GM21390 (cell line): ENCODE measurements at regions not wholly inside any gene's neighbourhood (a gene's known extent, or its start where the extent isn't known, plus 50 kb on each side); places are given as distances from the start of the nearest gene placed in this dataset.
"Not testable (repeated sequence)": the region's sequence is repeated elsewhere in the genome, so short reads cannot be mapped to it uniquely, and the experiment has no call there.

Experiments used
- ATAC-seq: cut with Tn5 transposase; IDR thresholded peaks from one replicate; pipeline ENCODE4 v1.9.1; 2021; ENCODE audit not compliant: unreplicated experiment

- ATAC-seq, result no peak
Measured at GRCh38 chr11:23729088-23729487, 767.8 kb upstream of the LUZP2 start.

GRCh38 chr11:23730307-23730998, 766.4 kb upstream of the LUZP2 start:
- ATAC-seq, result no peak

- ATAC-seq, result no peak
Measured at GRCh38 chr11:23732026-23732425, 764.8 kb upstream of the LUZP2 start.

- no peak for ATAC-seq
Measured at GRCh38 chr11:23746896-23747295, 750.0 kb upstream of the LUZP2 start.

- no peak for ATAC-seq
Measured at GRCh38 chr11:23749762-23750430, 747.0 kb upstream of the LUZP2 start.

- ATAC-seq, result no peak
Measured at GRCh38 chr11:23751280-23751679, 745.6 kb upstream of the LUZP2 start.

GRCh38 chr11:23755076-23755475, 741.8 kb upstream of the LUZP2 start:
- ATAC-seq, result no peak

GRCh38 chr11:23755769-23756168, 741.1 kb upstream of the LUZP2 start:
- ATAC-seq, result no peak

GRCh38 chr11:23759489-23759888, 737.4 kb upstream of the LUZP2 start:
- no peak for ATAC-seq

GRCh38 chr11:23764286-23764685, 732.6 kb upstream of the LUZP2 start:
- ATAC-seq, result no peak

GRCh38 chr11:23765682-23766252, 731.1 kb upstream of the LUZP2 start:
- no peak for ATAC-seq

- no peak for ATAC-seq
Measured at GRCh38 chr11:23767576-23767975, 729.3 kb upstream of the LUZP2 start.

GRCh38 chr11:23769214-23769613, 727.6 kb upstream of the LUZP2 start:
- ATAC-seq, result no peak

- ATAC-seq, result no peak
Measured at GRCh38 chr11:23772081-23772480, 724.8 kb upstream of the LUZP2 start.

GRCh38 chr11:23778971-23779370, 717.9 kb upstream of the LUZP2 start:
- ATAC-seq, result no peak

GRCh38 chr11:23780231-23780630, 716.6 kb upstream of the LUZP2 start:
- ATAC-seq, result no peak

- no peak for ATAC-seq
Measured at GRCh38 chr11:23781803-23782560, 714.9 kb upstream of the LUZP2 start.

- ATAC-seq, result not testable (repeated sequence)
Measured at GRCh38 chr11:23786974-23787373, 709.9 kb upstream of the LUZP2 start.

GRCh38 chr11:23789200-23789853, 707.5 kb upstream of the LUZP2 start:
- no peak for ATAC-seq

- ATAC-seq, result no peak
Measured at GRCh38 chr11:23789938-23790371, 706.9 kb upstream of the LUZP2 start.
